ENCODE measurements at regions not wholly inside any gene's neighbourhood (a gene's known extent, or its start where the extent isn't known, plus 50 kb on each side); places are given as distances from the start of the nearest gene placed in this dataset.

- TF ChIP-seq EZH2 (IDR thresholded peaks at IDR 0.05; ENCODE audit: low read depth) (no peak), CTCF (conservative IDR thresholded peaks at IDR 0.05) (no peak)
These were observed 614.6 kb upstream of the SOX11 start for GRCh38 chr2:5077479-5078089.
